H1 (cell line): ENCODE measurements at regions not wholly inside any gene's neighbourhood (a gene's known extent, or its start where the extent isn't known, plus 50 kb on each side); places are given as distances from the start of the nearest gene placed in this dataset.

Source experiments
- CTCF ChIA-PET: fragments of 300-600 bp; sonication (Branson Sonifier 250); formaldehyde crosslinking; loops from one replicate; lab custom pipeline; 2021; ENCODE audit not compliant: partially characterized antibody; lab: Charles Lee
- POLR2A ChIA-PET: fragments of 300-600 bp; sonication (Branson Sonifier 250); formaldehyde crosslinking; loops from one replicate; lab custom pipeline; 2021; ENCODE audit warnings: inconsistent platforms; ENCODE audit not compliant: partially characterized antibody; lab: Charles Lee
- DNase-seq, 2 experiments: peaks; one replicate each; pipeline versions ENCODE4 v3.0.0 to v3.0.0-alpha.2; 2010 to 2022; ENCODE audit warnings: low spot score in 2 of 2, low read depth in 1 of 2, mixed read lengths in 1 of 2
- FAIRE-seq: peaks from 2 replicates; lab custom pipeline; 2011; peaks lifted over from hg19 to GRCh38; lab: Jason Lieb, UNC
- H2AFZ ChIP-seq: 2 replicates; pipeline ENCODE4 v1.8.1; 2012; ENCODE audit warnings: low read length, inconsistent platforms
- H2AK5ac ChIP-seq: 2 replicates; pipeline ENCODE4 v1.6.1; 2013; ENCODE audit warnings: low read depth, low read length
- H2BK120ac ChIP-seq: replicated peaks from 2 replicates; pipeline ENCODE3; 2013; ENCODE audit warnings: low read depth, low read length, inconsistent platforms
- H2BK12ac ChIP-seq: 2 replicates; pipeline ENCODE4 v1.6.1; 2013; ENCODE audit warnings: low read depth, low read length
- H2BK15ac ChIP-seq: 2 replicates; pipeline ENCODE4 v1.6.1; 2013; ENCODE audit warnings: low read length
- H2BK20ac ChIP-seq: 2 replicates; pipeline ENCODE4 v1.6.1; 2013; ENCODE audit warnings: low read length
- H2BK5ac ChIP-seq: 2 replicates; pipeline ENCODE4 v1.6.1; 2013; ENCODE audit warnings: low read depth, low read length
- H3K14ac ChIP-seq: 2 replicates; pipeline ENCODE4 v1.6.1; 2013; ENCODE audit warnings: inconsistent platforms; ENCODE audit not compliant: insufficient read length
- H3K18ac ChIP-seq: 2 replicates; pipeline ENCODE4 v1.6.1; 2013; ENCODE audit warnings: low read length; ENCODE audit errors: extremely low read depth
- H3K23ac ChIP-seq: 2 replicates; pipeline ENCODE4 v1.6.1; 2013; ENCODE audit warnings: inconsistent platforms; ENCODE audit not compliant: insufficient read length
- H3K23me2 ChIP-seq: 2 replicates; pipeline ENCODE4 v1.6.1; 2013; ENCODE audit warnings: low read depth, low read length
- H3K27ac ChIP-seq: 2 replicates; pipeline ENCODE4 v1.6.1; 2011; ENCODE audit warnings: low read depth, low read length, inconsistent platforms
- H3K27me3 ChIP-seq, 4 experiments: replicated peaks in 1 of 4; 1 replicate in 1 of 4; 2 replicates in 3 of 4; pipeline versions ENCODE4 v1.6.1 to v1.8.1; 2011 to 2013; ENCODE audit warnings: low read length in 3 of 4, mild to moderate bottlenecking in 3 of 4, inconsistent platforms in 2 of 4, mixed read lengths in 2 of 4, moderate library complexity in 1 of 4; ENCODE audit not compliant: control insufficient read depth in 3 of 4, insufficient read depth in 3 of 4; ENCODE audit errors: extremely low read depth in 1 of 4
- H3K36me3 ChIP-seq, 4 experiments: 2 replicates each; pipeline versions ENCODE4 v1.6.1 to v1.8.1; 2011 to 2013; ENCODE audit warnings: mild to moderate bottlenecking in 4 of 4, low read length in 3 of 4, moderate library complexity in 2 of 4, control low read depth in 1 of 4, inconsistent platforms in 1 of 4; ENCODE audit not compliant: insufficient read depth in 4 of 4, control insufficient read depth in 2 of 4
- H3K4ac ChIP-seq: replicated peaks from 2 replicates; pipeline ENCODE3; 2013; ENCODE audit warnings: low read length, low read depth, mixed read lengths, inconsistent platforms; ENCODE audit not compliant: insufficient read length
- H3K4me1 ChIP-seq, 4 experiments: replicated peaks in 1 of 4; 1 replicate in 1 of 4; 2 replicates in 3 of 4; pipeline versions ENCODE4 v1.6.1 to v1.8.1; 2011 to 2013; ENCODE audit warnings: low read length in 3 of 4, inconsistent platforms in 2 of 4, mixed read lengths in 1 of 4; ENCODE audit not compliant: insufficient read depth in 4 of 4, control insufficient read depth in 3 of 4
- H3K4me2 ChIP-seq, 2 experiments: 2 replicates each; pipeline versions ENCODE4 v1.6.1 to v1.8.1; 2011 to 2013; ENCODE audit warnings: low read depth in 2 of 2, low read length in 2 of 2, control low read depth in 1 of 2, inconsistent platforms in 1 of 2, mild to moderate bottlenecking in 1 of 2; ENCODE audit not compliant: insufficient read depth in 1 of 2
- H3K4me3 ChIP-seq, 4 experiments: fragments of 200-600, 300-600 bp in 1 of 4; sonication (generic), shearing (Covaris generic), sonication (Bioruptor Twin) in 1 of 4; 2 replicates each; pipeline versions ENCODE4 v1.5.1 to v1.8.1; 2011 to 2016; ENCODE audit warnings: low read length in 4 of 4, low read depth in 3 of 4, control low read depth in 2 of 4, inconsistent platforms in 2 of 4, mild to moderate bottlenecking in 2 of 4, mixed read lengths in 1 of 4, moderate library complexity in 1 of 4; ENCODE audit not compliant: insufficient read depth in 2 of 4; ENCODE audit errors: extremely low read depth in 1 of 4
- H3K56ac ChIP-seq: replicated peaks from 2 replicates; pipeline ENCODE3; 2013; ENCODE audit warnings: low read depth, mild to moderate bottlenecking, mixed read lengths, low read length, inconsistent platforms; ENCODE audit not compliant: insufficient read length
- H3K79me1 ChIP-seq: 2 replicates; pipeline ENCODE4 v1.6.1; 2013; ENCODE audit warnings: low read depth, low read length, control low read depth
- H3K79me2 ChIP-seq, 2 experiments: 2 replicates each; pipeline versions ENCODE4 v1.6.1 to v1.8.1; 2012 to 2013; ENCODE audit warnings: low read length in 2 of 2, mild to moderate bottlenecking in 2 of 2, inconsistent platforms in 1 of 2; ENCODE audit not compliant: insufficient read depth in 2 of 2, control insufficient read depth in 1 of 2
- H3K9ac ChIP-seq, 4 experiments: replicated peaks in 1 of 4; 1 replicate in 1 of 4; 2 replicates in 3 of 4; pipeline versions ENCODE4 v1.6.1 to v1.8.1; 2011 to 2013; ENCODE audit warnings: low read depth in 3 of 4, low read length in 3 of 4, control low read depth in 2 of 4, mild to moderate bottlenecking in 2 of 4, moderate library complexity in 2 of 4, inconsistent platforms in 1 of 4; ENCODE audit errors: extremely low read depth in 1 of 4
- H3K9me3 ChIP-seq, 2 experiments: 2 replicates each; pipeline versions ENCODE4 v1.6.1 to v1.8.1; 2012 to 2013; ENCODE audit warnings: mild to moderate bottlenecking in 2 of 2, moderate library complexity in 2 of 2, control low read depth in 1 of 2, inconsistent platforms in 1 of 2, low read depth in 1 of 2, low read length in 1 of 2, mixed read lengths in 1 of 2; ENCODE audit not compliant: insufficient read depth in 2 of 2
- H4K20me1 ChIP-seq, 2 experiments: replicated peaks in 1 of 2; 2 replicates each; pipeline versions ENCODE3 to v1.8.1; 2011 to 2013; ENCODE audit warnings: inconsistent platforms in 2 of 2, low read length in 2 of 2, mild to moderate bottlenecking in 1 of 2; ENCODE audit not compliant: insufficient read depth in 2 of 2, control insufficient read depth in 1 of 2
- H4K5ac ChIP-seq: 2 replicates; pipeline ENCODE4 v1.6.1; 2013; ENCODE audit warnings: low read length, low read depth, mixed read lengths, inconsistent platforms; ENCODE audit not compliant: insufficient read length
- H4K8ac ChIP-seq: 2 replicates; pipeline ENCODE4 v1.8.0; 2013; ENCODE audit warnings: mild to moderate bottlenecking, moderate library complexity, low read length, inconsistent platforms; ENCODE audit not compliant: insufficient read depth; ENCODE audit errors: extremely low read depth
- H4K91ac ChIP-seq: replicated peaks from 2 replicates; pipeline ENCODE3; 2013; ENCODE audit warnings: low read length, mixed read lengths, inconsistent platforms; ENCODE audit not compliant: insufficient read length
- BACH1 ChIP-seq: IDR thresholded peaks from 2 replicates; pipeline ENCODE4 v1.6.1; 2012; ENCODE audit warnings: low read length, improper control_type of control experiment
- BCL11A ChIP-seq, 2 experiments: IDR thresholded peaks; one replicate each; pipeline ENCODE4 v1.6.1; 2011; ENCODE audit warnings: low read depth in 2 of 2, low read length in 2 of 2, mild to moderate bottlenecking in 2 of 2
- CHD1 ChIP-seq: IDR thresholded peaks from 2 replicates; pipeline ENCODE4 v1.6.1; 2012; ENCODE audit warnings: low read depth, low read length, improper control_type of control experiment
- CHD2 ChIP-seq: IDR thresholded peaks from 2 replicates; pipeline ENCODE4 v1.6.1; 2012; ENCODE audit warnings: low read length, improper control_type of control experiment
- HDAC2 ChIP-seq, 2 experiments: fragments of 300-600 bp in 1 of 2; sonication (generic) in 1 of 2; IDR thresholded peaks; 2 replicates each; pipeline ENCODE4 v1.6.1; 2011 to 2012; ENCODE audit warnings: low read depth in 2 of 2, low read length in 2 of 2, mild to moderate bottlenecking in 2 of 2, moderate library complexity in 2 of 2, borderline replicate concordance in 1 of 2, inconsistent platforms in 1 of 2
- HDAC6 ChIP-seq: IDR thresholded peaks from one replicate; pipeline ENCODE4 v1.7.1; 2012; ENCODE audit warnings: low read depth, mild to moderate bottlenecking, inconsistent platforms, low read length, moderate library complexity
- KDM1A ChIP-seq: fragments of 200-600, 300-600 bp; sonication (generic); IDR thresholded peaks from 2 replicates; pipeline ENCODE4 v1.7.1; 2016; ENCODE audit warnings: mild to moderate bottlenecking, low read length, borderline replicate concordance
- MAFK ChIP-seq: IDR thresholded peaks from 2 replicates; pipeline ENCODE4 v1.6.1; 2012; ENCODE audit warnings: low read depth, mild to moderate bottlenecking, improper control_type of control experiment, low read length
- NRF1 ChIP-seq: IDR thresholded peaks from 2 replicates; pipeline ENCODE4 v1.6.1; 2011; ENCODE audit warnings: mild to moderate bottlenecking, low read depth, low read length, improper control_type of control experiment
- POU5F1 ChIP-seq: IDR thresholded peaks from 2 replicates; pipeline ENCODE4 v1.6.1; 2011; ENCODE audit warnings: low read depth, mild to moderate bottlenecking, low read length, moderate library complexity
- SP1 ChIP-seq: IDR thresholded peaks from 2 replicates; pipeline ENCODE4 v1.6.1; 2011; ENCODE audit warnings: low read depth, low read length
- SUZ12 ChIP-seq: fragments of 200-600 bp; sonication (generic); IDR thresholded peaks from 2 replicates; pipeline ENCODE4 v1.6.1; 2012; ENCODE audit warnings: mild to moderate bottlenecking, inconsistent platforms, low read length, moderate library complexity, mixed read lengths
- YY1 ChIP-seq: IDR thresholded peaks from 2 replicates; pipeline ENCODE4 v1.6.1; 2011; ENCODE audit warnings: low read depth, mild to moderate bottlenecking, low read length
- WGBS, 2 experiments: shearing (Covaris generic) in 1 of 2; methylation state at CpG; one replicate each; pipeline versions ENCODE4 v1.1.6 to v1.1.7; 2013 to 2015; ENCODE audit warnings: low lambda C conversion rate in 2 of 2, mixed read lengths in 2 of 2, inconsistent platforms in 1 of 2, low coverage in 1 of 2, missing lambda C conversion rate in 1 of 2; ENCODE audit not compliant: insufficient replicate concordance in 2 of 2, insufficient coverage in 1 of 2, insufficient read length in 1 of 2; ENCODE audit errors: extremely low coverage in 1 of 2, missing lambda C conversion rate in 1 of 2; 5-methylcytosine and 5-hydroxymethylcytosine counted together
- TF ChIP-seq, protein P1 (sequence below), 3 experiments: IDR thresholded peaks; 1 replicate in 2 of 3; 2 replicates in 1 of 3; pipeline versions ENCODE4 v1.5.1 to v1.6.1; 2011; ENCODE audit warnings: low read length in 3 of 3, mild to moderate bottlenecking in 3 of 3, inconsistent platforms in 2 of 3, low read depth in 1 of 3, moderate library complexity in 1 of 3; ENCODE audit not compliant: insufficient read depth in 1 of 3; ENCODE audit errors: control extremely low read depth in 1 of 3

DNA sequence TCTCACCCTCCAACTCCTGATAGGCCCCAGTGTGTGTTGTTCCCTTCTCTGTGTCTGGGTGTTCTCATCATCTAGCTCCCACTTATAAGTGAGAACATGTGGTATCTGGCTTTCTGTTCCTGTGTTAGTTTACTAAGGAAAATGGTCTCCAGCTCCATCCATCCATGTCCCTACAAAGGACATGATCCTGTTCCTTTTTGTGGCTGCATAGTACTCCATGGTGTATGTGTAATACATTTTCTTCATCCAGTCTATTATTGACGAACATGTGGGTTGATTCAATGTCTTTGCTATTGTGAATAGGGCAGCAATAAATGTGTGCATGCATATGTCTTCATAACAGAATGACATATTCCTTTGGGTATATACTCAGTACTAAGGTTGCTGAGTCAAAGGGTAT is 1397.0 kb downstream of the UQCRFS1 start:
- Histone ChIP-seq H2BK120ac (no peak overlapping the region), H3K27ac (no peak overlapping the region), H3K79me2 (no peaks in the 10 kb centered on the region), H2AFZ (no peak overlapping the region), H3K18ac (no peak overlapping the region), H3K9ac (no peak overlapping the region), H3K4me2 (no peak overlapping the region), H2BK12ac (no peak overlapping the region), H4K20me1 (no peaks in the 10 kb centered on the region), H3K56ac (no peak overlapping the region), H2AK5ac (no peak overlapping the region), H4K8ac (no peak overlapping the region), H3K4me1 (no peaks in the 10 kb centered on the region), H4K91ac (no peak overlapping the region), H3K14ac (no peak overlapping the region), H3K9me3 (peaks cover 20 to 23% of the 10 kb centered on the region in 2 experiments; a peak in 3 of 4 replicates), H3K23ac (no peak overlapping the region), H3K23me2 (no peaks in the 10 kb centered on the region), H2BK20ac (no peak overlapping the region), H2BK5ac (no peak overlapping the region), H3K79me1 (no peaks in the 10 kb centered on the region), H3K4me3 (no peak overlapping the region), H3K36me3 (no peaks in the 10 kb centered on the region), H2BK15ac (no peak overlapping the region), H3K27me3 (no peaks in the 10 kb centered on the region), H4K5ac (no peak overlapping the region), H3K4ac (no peak overlapping the region)
- WGBS, 2 experiments = 90% methylated on average over 1 of the region's 1 CpG; no CpG with 5 or more reads in 1 of the 2 experiments
- no peak for FAIRE-seq
- no peak for DNase-seq
- CTCF ChIA-PET = no interaction called here
- POLR2A ChIA-PET = no interaction called here
- TF ChIP-seq NRF1 = no peak
- no peak for TF ChIP-seq CHD2
- TF ChIP-seq POU5F1 = no peak
- no peak for TF ChIP-seq CHD1
- TF ChIP-seq KDM1A = no peak
- no peak for TF ChIP-seq HDAC2 (IDR thresholded peaks at IDR 0.05; ENCODE audit: borderline replicate concordance in 1 of 2, low read depth in 2 of 2, low read length in 2 of 2)
- TF ChIP-seq SP1 = no peak
- no peak for TF ChIP-seq HDAC6
- no peak for TF ChIP-seq SUZ12
- no peak for TF ChIP-seq YY1
- TF ChIP-seq BCL11A (IDR thresholded peaks at IDR 0.05; ENCODE audit: low read depth in 2 of 2, low read length in 2 of 2) = no peak
- TF ChIP-seq, protein P1, sequence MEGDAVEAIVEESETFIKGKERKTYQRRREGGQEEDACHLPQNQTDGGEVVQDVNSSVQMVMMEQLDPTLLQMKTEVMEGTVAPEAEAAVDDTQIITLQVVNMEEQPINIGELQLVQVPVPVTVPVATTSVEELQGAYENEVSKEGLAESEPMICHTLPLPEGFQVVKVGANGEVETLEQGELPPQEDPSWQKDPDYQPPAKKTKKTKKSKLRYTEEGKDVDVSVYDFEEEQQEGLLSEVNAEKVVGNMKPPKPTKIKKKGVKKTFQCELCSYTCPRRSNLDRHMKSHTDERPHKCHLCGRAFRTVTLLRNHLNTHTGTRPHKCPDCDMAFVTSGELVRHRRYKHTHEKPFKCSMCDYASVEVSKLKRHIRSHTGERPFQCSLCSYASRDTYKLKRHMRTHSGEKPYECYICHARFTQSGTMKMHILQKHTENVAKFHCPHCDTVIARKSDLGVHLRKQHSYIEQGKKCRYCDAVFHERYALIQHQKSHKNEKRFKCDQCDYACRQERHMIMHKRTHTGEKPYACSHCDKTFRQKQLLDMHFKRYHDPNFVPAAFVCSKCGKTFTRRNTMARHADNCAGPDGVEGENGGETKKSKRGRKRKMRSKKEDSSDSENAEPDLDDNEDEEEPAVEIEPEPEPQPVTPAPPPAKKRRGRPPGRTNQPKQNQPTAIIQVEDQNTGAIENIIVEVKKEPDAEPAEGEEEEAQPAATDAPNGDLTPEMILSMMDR (IDR thresholded peaks at IDR 0.05; ENCODE audit: control extremely low read depth in 1 of 3, insufficient read depth in 1 of 3, low read depth in 1 of 3, low read length in 3 of 3) = no peak
- TF ChIP-seq BACH1 = no peak
- TF ChIP-seq MAFK = no peak
